Activated T-cell treated with anti-CD3 and anti-CD28 coated beads for 1 hour (primary cell): ENCODE measurements at regions not wholly inside any gene's neighbourhood (a gene's known extent, or its start where the extent isn't known, plus 50 kb on each side); places are given as distances from the start of the nearest gene placed in this dataset.

ENCODE experiments used
- DNase-seq: peaks from one replicate; pipeline ENCODE4 v3.0.0-alpha.2; 2020; ENCODE audit warnings: low read depth

DNA sequence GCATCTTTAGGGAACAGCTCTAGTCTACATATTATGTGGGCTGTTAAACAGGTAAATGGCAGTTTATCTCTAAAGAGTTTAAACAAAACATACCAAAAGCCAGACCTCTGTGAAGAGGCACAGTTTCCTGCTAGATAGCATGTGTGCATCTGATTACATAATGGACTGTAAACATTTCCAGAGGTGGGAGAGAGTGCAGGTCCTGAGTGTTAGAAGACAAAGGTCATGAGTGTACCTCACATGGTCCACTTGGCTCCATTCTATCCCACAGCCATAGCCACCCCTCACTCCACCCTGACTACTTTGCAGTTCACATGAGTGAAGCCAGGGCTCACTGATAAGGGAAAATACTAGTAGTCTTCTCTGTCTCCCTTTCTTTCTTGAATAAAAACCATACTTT, 233.4 kb downstream of the MTX2 start:
- DNase-seq, result no peak

DNA sequence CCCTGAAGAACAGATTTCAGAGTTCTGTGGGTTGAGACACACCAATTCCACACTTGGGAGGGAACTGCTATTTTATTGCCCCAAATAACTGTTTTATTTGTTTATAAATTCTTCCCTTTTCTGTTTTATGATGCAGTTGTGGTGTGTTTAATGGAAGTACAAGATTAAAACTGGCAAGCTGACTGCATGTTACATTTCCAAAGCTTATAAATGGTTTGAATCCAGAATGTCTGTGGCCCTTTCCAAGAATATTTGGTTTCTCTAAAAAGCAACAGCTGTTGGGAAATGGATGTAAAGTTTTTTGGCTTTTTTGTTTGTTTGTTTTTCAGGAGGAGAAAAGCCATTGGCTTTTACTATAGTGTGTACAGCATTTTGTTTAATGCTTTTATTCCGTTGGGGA, 234.5 kb downstream of the MTX2 start:
- DNase-seq, result no peak

DNA sequence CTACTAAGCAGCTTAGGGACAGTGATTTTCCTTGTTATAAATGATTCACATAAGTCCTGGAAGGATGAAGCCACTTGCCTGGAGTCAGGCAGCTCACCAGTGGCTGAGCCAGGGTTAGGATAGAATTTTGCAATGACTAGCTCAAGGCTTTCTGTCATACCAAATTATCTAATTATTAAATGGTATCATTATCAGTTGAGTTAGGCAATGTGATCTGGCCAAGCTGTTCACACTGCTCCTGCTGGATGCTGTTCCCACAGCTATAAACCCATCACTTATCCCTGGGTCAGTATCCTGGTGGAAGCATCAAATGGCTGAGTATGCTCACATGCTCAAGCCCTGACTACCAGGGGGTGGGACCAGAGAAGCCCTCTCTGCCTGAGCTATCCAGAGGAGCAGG, 235.2 kb downstream of the MTX2 start:
- DNase-seq, result no peak

DNA sequence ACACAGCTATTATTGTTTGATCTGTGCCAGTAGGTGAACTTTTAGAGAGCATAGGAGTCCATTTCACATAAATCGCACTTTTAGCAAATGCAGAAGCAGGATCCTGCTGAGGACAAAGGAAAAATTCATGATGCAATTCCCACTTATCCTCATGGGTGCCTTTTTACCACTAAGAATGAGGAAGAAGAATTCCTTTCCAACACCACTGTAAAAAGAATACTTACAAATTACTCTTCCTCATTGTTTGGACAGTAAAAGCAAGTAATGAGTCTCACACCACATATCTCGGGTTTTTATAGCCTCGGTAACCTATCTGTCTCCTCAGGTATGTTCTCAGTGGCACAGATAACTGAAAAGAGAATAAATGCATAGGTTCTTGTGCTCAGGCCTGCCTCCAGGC, 238.5 kb downstream of the MTX2 start:
- DNase-seq, result no peak

DNA sequence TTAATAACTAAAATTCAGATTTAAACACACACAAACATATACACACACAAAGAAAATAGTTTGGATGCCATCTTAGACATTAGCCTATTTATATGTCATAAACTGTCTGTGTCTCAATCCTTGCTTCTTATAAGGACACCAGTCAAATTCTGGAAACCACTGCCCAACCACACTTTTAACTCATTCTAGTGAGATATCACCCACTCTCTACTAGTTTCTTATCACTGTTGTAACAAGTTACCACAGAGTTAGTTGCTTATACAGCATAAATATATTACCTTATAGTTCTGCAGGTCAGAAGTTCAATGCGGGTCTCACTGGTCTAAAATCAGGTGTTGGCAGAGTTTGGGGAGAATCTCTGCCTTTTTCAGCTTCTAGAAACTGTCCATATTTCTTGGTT, 239.1 kb downstream of the MTX2 start:
- no peak for DNase-seq

DNA sequence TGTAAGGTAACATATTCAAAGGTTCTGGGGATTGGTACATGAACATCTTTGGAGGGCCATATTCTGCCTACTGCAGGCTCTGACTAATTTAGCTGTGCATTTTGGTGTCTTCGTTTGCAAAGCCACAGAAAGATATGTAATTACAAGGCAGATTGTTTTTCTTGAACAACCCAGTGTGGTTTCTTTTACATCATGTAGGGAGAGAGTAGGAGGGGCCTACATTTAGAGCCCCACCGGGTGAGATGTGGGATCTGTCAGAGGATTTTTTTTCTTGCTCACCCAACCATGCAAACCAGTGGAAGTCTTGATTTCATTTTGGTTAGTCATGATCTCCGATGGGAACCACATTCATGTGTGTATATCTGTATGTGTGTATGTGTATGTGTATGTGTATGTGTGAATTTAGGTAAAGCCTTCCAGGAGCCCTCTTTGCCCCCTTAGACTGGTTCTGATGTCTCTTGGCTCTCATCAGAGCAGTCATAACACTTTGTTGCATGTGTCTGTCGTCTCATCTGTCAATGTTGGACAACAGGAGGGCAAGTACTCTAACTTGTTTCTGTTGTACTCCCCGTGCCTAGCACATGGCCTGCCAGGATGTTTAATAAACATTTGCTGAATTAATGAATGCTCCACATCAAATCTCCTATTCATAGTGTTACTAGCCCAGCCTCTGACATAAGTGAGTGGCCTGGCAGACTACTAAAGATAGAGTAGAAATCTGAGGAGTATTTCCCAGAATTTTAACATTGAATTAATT, 239.9 kb downstream of the MTX2 start:
- no peak for DNase-seq

DNA sequence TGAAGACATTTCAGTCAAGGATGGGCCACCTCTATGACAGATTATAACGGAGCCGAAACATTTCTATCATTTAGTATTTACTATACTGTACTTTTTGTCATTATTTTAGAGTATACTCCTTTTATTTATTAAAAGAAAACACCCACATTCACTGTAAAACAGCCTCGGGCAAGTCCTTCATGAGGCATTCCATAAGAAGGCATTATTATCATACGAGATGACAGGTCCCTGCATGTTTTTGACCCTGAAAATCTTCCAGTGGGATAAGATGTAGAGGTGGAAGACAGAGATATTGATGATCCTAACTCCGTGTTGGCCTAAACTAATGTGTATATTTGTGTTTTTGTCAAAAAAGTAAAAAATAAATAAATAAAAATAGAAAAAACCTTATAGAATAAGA, 245.0 kb downstream of the MTX2 start:
- DNase-seq, result no peak

DNA sequence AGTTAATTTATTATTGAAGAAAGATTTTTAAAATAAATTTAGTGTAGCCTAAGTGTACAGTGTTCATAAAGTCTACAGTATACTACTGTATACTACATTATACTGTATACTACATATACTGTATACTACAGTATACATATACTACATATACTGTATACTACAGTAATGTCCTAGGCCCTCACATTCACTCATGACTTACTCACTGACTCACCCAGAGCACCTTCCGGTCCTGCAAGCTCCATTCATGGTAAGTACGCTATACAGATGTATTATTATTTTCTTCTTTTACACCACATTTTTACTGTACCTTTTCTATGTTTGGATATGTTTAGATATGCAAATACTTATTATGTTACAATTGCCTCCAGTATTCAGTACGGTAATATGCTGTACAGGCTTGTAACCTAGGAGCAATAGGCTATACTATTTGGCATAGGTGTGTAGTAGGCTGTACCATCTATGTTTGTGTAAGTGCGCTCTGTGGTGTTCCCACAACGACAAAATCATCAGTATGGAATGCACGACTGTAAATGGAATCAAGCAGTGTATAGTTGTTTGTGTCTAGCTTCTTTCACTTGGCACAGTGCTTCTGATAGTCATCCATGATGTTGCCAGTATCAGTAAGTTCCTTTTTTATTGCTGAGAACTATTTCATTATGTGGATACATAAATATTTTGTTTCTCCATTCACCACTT, 245.7 kb downstream of the MTX2 start:
- no peak for DNase-seq

DNA sequence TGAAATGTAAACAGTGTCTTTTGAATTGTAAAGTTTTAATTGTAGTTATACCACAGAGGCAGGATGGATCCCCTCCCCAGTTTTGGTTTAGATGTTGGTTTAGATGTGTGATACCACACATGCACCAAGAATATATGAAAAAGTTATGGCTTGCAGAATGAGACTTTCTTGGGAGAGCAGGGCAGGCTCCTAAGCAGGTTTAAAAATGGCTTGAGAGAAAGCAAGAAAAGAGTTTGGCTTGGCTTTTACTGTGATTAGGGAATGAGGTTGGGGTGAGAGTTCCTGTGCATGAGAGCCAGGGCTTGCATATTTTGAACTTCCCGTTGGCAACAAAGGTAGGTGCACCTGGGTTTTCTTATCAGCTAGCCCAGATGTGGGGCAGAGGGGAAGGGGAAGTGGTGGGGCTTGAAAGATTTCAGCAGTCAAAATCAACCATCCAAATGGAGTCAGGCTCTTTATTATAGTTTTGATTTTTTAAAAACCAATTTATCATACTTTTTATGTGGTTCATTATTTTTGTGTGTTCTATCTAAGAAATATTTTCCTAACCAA, 246.9 kb downstream of the MTX2 start:
- no peak for DNase-seq

DNA sequence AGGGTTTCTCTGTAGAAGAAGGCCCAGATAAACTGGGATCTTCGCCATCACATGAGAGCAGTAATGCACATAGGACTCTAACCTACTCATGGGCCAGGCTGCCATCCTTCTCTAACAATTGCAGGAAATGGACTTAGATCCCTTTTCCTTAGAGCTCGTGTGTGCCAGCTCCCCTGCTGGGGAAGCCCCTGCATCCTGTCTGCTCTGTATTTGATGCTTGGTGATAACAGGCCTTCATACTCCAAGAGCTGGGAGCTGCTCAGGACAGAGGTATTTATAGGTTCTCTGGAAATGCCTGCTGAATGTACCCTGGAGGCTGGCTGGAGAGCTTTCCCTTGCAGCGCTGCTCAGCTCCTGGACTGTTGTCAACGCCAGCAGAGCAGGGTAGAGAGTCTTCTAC, 249.6 kb downstream of the MTX2 start:
- DNase-seq, result no peak

DNA sequence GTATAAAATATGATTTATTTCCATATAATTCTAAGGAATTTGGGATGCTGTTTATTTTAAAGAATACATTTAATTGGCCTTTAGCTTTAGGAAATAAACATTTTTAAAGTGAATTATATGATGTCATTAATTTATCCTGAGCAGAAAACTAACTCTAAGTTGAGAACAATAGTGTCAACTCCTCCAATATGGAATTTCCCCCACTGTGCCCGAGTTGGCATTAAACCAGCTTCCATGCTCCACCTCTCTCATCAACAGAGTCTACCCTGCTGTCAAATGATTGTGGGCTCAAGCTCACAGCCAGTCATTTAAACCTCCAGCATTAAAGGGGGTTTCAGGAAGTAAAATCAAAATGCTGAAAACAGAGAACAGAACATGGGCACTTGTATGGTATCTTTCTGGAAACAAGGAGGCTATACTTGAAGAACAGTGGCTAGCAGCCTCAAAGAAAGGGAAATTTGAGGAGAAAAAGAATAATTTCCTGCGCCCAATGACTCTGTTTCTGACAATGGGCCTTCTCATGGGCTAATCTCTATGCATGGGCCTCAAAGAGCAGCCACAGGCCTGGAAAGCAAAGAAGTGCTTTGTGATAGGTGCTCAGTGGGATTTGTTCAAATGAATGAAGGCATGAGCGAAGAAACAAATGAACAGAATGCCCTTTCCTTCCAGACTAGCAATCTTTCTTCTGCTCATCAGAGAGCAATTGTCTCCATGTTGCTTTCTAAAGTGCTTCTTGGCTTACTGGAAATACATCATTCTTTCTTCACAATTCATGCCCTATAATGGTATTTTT, 252.8 kb downstream of the MTX2 start:
- DNase-seq, result no peak

DNA sequence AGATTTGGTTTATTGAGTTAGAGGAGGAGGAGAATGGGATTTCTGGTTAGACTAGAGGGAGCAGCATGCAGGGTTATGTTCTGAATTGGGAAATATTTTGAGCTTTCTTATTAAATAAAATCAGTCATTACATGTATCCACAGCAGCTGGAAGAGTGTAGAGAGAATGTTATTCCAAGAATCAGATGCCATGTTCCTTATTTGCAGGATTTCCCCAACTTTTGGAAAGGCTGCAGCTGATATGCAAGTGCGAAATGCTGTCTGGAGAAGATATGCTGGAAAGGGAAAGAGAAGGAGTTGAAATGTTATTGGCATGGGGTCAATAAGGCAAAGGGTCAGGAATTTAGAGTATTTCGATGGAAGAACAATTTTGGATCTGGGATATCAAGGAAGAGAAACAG, 255.8 kb downstream of the MTX2 start:
- no peak for DNase-seq

DNA sequence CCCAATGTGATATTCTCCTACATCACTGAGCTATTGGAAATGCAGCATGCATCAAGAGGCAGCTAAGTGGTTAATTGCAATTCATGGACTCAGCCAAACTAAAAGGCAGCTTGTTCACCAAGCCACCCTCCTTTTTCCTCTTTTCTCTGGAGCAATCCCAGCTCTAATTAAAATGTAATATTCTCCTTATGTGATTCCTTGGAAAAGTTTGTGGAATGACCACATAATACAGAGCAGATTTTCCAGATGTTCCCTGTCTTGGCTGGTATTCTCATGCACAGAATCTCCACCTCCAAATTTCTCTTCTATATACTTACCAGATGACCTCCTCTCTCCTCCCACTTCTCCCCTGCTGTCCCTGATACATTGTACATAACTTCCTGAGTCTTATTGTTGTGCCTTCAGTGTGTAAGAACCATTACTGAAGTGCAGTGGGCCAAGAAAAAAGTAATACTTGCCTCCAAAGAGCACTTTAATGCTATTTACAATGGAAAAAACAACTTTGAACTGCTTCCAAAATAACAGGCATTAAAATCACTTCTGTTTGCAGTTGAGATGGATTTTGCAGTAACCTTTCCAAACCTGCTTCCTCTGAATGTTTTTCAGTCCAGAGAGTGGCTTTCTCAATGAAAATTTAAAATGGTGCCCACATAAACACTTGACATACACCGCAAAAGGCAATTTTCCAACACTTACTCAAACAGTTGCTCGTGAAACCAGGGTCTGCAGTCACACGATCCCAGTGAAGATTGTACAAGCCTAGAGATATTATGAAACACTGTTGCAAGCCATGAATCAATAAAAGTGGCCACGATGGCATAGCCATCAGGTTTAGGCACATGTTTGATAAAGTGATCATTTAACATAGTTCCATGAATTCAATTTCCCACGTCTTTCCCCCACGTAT, 258.0 kb downstream of the MTX2 start:
- DNase-seq, result no peak

DNA sequence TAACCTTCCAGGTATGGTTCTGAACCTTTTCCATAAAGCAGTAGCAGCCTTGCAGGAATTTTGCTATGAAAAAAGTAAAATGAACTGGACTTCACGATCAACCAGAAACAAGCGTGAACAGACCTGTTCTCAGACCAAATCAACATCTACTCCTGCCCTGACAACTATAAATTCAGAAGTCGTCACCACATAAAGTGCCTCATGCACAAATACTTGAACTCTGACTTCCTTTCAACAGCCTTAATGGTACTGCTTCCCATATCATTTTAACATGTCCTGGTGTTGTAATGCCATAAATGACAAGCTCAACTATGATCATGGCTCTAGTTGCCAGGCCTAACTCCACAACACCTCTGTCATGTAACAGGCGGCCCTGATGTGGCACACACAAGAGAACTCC, 262.4 kb downstream of the MTX2 start:
- DNase-seq, result no peak

DNA sequence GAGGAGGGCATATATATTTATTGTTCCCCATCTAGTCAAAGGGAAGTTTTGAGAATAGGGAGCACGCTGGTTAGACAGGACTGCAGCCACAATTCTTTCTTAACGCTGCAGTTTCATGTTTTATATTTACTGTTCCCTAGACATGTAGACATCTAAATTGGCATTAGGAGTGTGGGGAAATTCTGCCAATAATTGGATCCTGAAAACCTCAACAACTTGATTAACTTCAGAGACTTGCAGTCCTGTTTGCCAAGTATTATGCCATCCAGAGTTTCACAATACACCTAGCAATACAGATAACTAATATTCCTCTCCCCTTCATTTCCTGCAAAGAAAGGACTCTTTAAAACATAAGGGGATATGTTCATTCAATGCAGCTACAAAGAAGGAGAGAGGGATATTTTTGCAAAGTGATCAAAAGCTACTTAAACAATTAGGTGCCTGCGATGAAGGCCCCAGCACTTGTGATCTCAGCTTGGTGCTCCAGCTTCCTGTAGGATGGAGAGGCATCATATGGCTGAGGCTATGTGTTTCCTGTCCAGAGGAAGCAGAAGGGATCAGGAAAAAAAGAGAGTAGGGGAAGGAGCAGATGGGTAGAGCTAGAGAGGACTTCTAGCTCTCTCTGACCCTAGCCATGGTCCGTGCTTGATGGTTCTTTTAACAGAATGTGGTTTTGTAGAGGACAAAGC, 264.4 kb downstream of the MTX2 start:
- no peak for DNase-seq

DNA sequence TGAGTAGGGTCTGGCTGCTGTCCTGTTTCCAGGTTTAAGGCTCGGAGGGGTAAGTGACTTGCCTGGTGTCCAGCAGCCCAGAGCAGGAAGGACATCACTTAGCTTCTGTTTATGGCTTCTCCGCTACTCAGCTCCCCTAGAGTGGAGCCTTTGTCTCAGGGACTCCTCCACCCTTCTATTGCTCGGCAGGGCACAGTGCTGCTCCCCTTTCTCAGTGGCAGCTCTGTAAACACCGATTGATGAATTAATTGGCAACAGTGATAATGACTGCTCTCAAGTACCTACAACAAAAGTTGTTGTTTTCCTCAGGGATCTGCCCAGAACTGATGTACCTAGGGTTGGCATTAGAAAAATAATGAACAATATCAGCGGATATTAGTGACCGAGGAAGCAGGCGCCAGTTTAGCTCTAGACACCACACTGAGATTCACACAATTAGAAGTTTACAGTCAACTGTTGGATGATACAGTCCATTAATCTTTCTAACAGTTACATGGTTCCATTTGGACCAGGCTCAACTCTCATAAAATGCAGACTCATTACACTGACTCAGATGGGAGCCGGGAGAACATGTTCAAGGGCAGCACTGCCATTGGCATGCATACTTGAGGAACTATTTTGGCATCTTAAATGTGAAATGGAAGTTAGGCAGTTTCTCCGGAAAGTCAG, 265.7 kb downstream of the MTX2 start:
- no peak for DNase-seq

DNA sequence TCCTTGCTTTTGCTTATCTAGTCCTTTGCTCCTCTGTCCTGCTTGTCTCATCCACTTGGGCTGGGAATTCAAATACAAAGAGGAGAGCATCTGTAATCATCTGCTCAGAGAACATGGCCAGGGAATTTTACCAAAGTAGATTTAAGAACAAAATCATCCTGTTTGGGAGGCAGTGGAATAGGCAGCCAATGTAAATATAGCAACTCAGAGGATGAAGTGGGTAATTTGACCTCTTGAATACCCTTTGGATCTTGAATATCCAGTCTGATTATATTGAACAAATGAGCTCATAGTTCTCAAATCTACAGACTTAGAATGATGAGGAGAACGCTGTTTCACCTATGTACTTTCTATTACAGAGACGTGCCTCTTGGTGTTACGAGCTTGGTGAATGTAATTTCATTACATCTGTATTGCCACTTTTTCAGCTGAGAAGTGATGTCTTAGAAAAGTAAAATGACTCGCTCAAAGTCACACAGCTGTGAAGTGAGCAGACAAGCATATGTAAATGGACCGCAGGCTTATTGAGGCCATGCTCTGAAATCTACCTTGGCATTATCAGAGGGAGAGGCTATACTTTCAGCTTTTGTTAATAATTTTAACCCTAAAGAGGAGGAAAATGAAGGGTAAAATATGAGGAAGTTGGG, 266.3 kb downstream of the MTX2 start:
- no peak for DNase-seq

DNA sequence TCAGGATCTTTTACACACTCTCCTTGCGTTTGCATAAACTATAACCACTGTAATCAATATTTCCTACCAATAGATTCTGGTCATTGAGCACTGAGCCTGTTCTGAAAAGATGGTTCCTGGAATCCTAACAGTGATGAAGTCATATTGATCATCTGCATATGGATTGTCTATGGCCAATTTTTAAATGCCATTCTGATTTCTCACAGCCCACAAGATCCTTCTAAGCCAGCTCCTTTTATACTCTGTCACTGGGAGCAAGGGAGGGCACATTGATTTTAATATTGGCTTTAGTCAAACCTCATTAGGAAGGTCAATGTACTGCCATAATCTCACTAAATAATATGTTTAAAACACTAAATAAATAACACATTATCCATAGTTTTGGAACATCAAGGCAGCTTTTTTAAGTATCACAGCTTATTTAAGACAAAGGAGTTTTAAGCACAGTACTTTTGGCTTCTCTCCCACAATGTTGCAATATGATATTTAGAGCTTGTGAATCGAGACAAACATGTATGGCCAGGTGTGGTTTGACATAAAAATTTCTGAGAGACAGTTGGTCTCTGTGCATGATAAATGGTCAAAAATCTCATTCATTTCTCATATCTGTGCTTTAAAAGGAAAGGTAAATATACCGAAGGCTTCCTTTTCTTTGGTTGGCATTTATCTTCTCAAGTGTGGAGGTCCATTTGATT, 267.3 kb downstream of the MTX2 start:
- no peak for DNase-seq

DNA sequence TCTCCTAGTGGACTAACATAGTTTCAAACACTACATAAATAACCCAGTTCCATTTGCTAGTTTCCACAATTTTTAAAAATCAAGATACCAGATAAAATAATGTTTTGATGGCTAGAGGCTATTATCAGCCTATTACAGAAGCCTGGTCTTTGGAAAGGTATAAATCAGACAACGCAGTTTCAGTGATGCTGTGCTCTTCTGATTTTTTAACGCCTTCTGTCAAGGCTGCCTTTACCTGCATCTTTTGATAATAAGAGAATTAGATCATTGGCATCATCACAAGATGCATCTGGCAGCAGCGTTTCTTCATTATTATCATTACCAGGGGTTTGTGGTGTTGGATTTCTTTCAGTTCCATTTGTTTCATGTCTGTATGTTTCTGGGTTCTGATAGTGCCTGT, 268.7 kb downstream of the MTX2 start:
- DNase-seq, result no peak
